Thoracic aorta (tissue), 2 donors: ENCODE measurements at regions not wholly inside any gene's neighbourhood (a gene's known extent, or its start where the extent isn't known, plus 50 kb on each side); places are given as distances from the start of the nearest gene placed in this dataset.

ENCODE experiments used
- ATAC-seq: fragments of 150-250 bp; one replicate; pipeline ENCODE4 v1.8.0; 2017; ENCODE audit warnings: low read depth; ENCODE audit not compliant: insufficient number of reproducible peaks, low FRiP score
- DNase-seq: peaks from one replicate; pipeline ENCODE4 v3.0.0-alpha.2; 2020; ENCODE audit warnings: low spot score
- H3K27ac ChIP-seq, 2 donors: fragments of 200-600 bp; sonication (generic); 1 replicate in 1 of 2; 2 replicates in 1 of 2; pipeline ENCODE4 v1.5.1; 2016; ENCODE audit warnings: mild to moderate bottlenecking in 2 of 2, moderate library complexity in 2 of 2
- H3K27me3 ChIP-seq: fragments of 200-600 bp; sonication (generic); replicated peaks from 2 replicates; pipeline ENCODE4 v1.6.0; 2016; ENCODE audit warnings: mild to moderate bottlenecking; ENCODE audit not compliant: insufficient read depth
- H3K36me3 ChIP-seq: fragments of 200-600 bp; sonication (generic); one replicate; pipeline ENCODE4 v1.5.1; 2016
- H3K4me1 ChIP-seq, 2 donors: fragments of 200-600 bp; sonication (generic); 1 replicate in 1 of 2; 2 replicates in 1 of 2; pipeline versions ENCODE4 v1.5.1 to v1.6.0; 2016; ENCODE audit warnings: low read depth in 2 of 2, mild to moderate bottlenecking in 1 of 2; ENCODE audit not compliant: control insufficient read depth in 1 of 2
- H3K4me3 ChIP-seq: fragments of 200-600 bp; sonication (generic); 2 replicates; pipeline ENCODE4 v1.5.1; 2016; ENCODE audit warnings: mild to moderate bottlenecking
- H3K9me3 ChIP-seq: fragments of 200-600 bp; sonication (generic); 2 replicates; pipeline ENCODE4 v1.5.1; 2016
- TF ChIP-seq, protein P1 (sequence below): fragments of 200-600 bp; sonication (generic); IDR thresholded peaks from one replicate; pipeline ENCODE4 v1.5.1; 2019; ENCODE audit warnings: antibody characterized with exemption

DNA sequence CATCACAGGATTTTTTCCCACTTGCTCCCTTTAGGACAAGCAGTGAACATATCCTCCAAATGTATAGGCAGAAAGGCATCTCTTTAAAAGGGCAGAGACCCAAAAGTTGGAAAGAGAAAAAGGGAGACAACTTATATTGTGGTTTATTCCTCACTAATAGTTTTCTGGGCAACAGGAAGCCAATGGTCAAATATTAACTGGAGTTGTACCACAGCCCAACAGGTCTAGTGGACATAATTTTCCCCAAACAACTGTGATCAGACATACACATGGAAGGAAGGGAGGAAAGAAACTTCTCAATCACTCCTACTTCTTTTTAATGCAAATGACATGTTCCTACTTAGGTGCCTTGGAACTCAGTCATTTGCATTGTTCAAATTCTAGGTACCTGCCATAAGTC, 78.4 kb downstream of the SOX9 start:
- Histone ChIP-seq H3K9me3 (no peaks in the 10 kb centered on the region), H3K36me3 (no peaks in the 10 kb centered on the region), H3K4me1 (no peaks in the 10 kb centered on the region), H3K27me3 (no peaks in the 10 kb centered on the region), H3K4me3 (no peak overlapping the region), H3K27ac (no peak overlapping the region)
- DNase-seq (no peak), ATAC-seq (no peak)
- TF ChIP-seq, protein P1, sequence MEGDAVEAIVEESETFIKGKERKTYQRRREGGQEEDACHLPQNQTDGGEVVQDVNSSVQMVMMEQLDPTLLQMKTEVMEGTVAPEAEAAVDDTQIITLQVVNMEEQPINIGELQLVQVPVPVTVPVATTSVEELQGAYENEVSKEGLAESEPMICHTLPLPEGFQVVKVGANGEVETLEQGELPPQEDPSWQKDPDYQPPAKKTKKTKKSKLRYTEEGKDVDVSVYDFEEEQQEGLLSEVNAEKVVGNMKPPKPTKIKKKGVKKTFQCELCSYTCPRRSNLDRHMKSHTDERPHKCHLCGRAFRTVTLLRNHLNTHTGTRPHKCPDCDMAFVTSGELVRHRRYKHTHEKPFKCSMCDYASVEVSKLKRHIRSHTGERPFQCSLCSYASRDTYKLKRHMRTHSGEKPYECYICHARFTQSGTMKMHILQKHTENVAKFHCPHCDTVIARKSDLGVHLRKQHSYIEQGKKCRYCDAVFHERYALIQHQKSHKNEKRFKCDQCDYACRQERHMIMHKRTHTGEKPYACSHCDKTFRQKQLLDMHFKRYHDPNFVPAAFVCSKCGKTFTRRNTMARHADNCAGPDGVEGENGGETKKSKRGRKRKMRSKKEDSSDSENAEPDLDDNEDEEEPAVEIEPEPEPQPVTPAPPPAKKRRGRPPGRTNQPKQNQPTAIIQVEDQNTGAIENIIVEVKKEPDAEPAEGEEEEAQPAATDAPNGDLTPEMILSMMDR = no peak

DNA sequence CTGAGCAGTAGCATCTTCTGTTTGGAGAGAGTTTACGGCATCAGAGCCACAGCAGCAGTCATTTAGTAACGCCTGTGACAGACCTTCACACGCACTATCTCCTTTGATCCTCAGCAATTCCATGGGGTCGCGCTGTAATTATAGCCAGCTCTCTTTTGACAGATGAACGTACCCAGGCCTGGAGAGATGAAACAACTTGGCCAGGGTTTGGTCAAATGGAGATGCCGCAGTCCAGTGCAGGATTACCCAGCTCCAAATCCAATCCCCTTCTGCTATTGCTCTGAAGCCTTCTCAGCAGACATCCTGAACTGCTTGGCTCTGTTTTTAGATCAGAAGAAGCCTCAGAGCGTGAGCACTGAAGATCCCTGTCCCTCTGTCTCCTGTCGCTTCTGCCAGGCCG, 83.9 kb downstream of the SOX9 start:
- Histone ChIP-seq H3K4me1 (no peaks in the 10 kb centered on the region), H3K4me3 (no peak overlapping the region), H3K36me3 (no peaks in the 10 kb centered on the region), H3K27ac (no peak overlapping the region), H3K9me3 (no peaks in the 10 kb centered on the region), H3K27me3 (no peaks in the 10 kb centered on the region)
- ATAC-seq (no peak), DNase-seq (no peak)
- TF ChIP-seq, protein P1 = no peak

DNA sequence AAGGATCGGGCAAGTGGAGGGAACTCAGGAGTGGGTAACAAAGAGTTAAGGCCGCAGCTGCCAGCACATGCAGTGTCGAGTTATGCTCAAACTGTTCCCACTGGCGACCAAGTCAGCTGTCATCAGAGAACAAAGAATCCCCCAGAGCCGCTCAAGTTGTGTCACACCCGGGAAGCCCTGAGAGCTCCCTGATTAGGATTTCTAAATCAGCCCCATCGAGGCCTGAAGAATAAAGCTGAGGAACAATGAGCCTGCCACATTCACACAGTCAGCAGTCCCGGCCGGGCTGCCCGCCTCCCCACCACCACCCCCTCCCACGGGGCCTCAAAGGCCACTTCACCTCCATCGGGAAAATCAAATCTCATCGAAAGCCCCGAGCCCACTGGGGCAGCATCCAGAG, 84.5 kb downstream of the SOX9 start:
- H3K4me1 ChIP-seq = no peaks in the 10 kb centered on the region
- no peak for DNase-seq
- no peaks in the 10 kb centered on the region for H3K36me3 ChIP-seq
- H3K27ac ChIP-seq = no peak overlapping the region
- TF ChIP-seq, protein P1 = no peak
- no peak for ATAC-seq
- H3K4me3 ChIP-seq = no peak overlapping the region
- H3K27me3 ChIP-seq = no peaks in the 10 kb centered on the region
- H3K9me3 ChIP-seq = no peaks in the 10 kb centered on the region

DNA sequence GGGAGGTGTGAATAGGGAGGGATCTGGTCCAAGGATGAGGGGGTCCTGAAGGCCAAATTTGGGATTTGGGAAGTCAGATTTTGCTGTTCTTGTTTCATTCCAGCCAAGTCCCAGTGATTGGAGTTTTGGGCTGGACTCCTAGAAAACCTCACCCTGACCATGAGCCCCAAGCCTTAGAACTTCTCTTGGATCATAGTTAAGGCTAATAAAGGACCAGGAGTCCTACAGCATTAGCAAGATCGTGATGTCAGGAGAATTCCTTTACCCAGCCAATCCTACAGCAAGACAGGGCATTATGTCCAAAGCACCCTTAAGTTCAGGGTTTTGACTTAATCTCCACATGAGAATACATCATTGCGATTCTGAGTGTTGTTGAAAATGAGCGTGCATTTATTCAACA, 85.0 kb downstream of the SOX9 start:
- ATAC-seq (no peak), DNase-seq (no peak)
- no peak overlapping the region for H3K27ac ChIP-seq
- no peaks in the 10 kb centered on the region for H3K36me3 ChIP-seq
- TF ChIP-seq, protein P1 = no peak
- H3K4me3 ChIP-seq = no peak overlapping the region
- no peaks in the 10 kb centered on the region for H3K9me3 ChIP-seq
- no peaks in the 10 kb centered on the region for H3K27me3 ChIP-seq
- no peaks in the 10 kb centered on the region for H3K4me1 ChIP-seq

DNA sequence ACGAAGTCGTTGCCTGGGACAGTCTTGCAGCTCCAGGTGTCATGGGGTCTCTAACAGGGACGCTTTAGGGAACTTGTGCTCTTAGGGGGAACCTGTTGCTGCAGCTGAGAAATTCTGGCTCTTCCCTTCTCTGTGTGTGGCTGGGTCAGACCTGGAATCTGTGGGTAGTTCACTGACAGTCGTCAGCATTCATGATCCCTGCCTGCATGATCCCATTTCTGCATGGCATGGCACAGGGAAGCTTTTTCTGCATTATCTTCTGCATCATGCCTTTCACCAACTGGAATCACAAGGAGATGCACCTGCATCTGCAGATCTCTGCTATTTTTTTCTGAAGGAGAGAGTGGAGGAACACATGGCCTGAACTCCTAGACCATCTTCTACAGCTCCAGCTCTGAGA, 85.6 kb downstream of the SOX9 start:
- Histone ChIP-seq H3K4me3 (no peak overlapping the region), H3K9me3 (no peaks in the 10 kb centered on the region), H3K27ac (no peak overlapping the region), H3K27me3 (no peaks in the 10 kb centered on the region), H3K36me3 (no peaks in the 10 kb centered on the region), H3K4me1 (no peaks in the 10 kb centered on the region)
- ATAC-seq = no peak
- DNase-seq = no peak
- TF ChIP-seq, protein P1 = no peak
